HepG2 (cell line): ENCODE measurements at regions not wholly inside any gene's neighbourhood (a gene's known extent, or its start where the extent isn't known, plus 50 kb on each side); places are given as distances from the start of the nearest gene placed in this dataset.

ENCODE experiments used
- CEBPG ChIP-seq: IDR thresholded peaks from 2 replicates; pipeline ENCODE4 v1.6.1; 2016
- MIXL1 ChIP-seq: IDR thresholded peaks from 2 replicates; pipeline ENCODE4 v1.6.1; 2016
- TEAD2 ChIP-seq: sonication (generic); formaldehyde crosslinking; IDR thresholded peaks from 2 replicates; pipeline ENCODE4 v1.9.0; 2021; ENCODE audit warnings: missing genetic modification reagents
- THAP11 ChIP-seq: IDR thresholded peaks from 2 replicates; pipeline ENCODE4 v1.6.1; 2016; ENCODE audit warnings: missing biosample characterization, missing genetic modification reagents
- TMF1 ChIP-seq: sonication (generic); formaldehyde crosslinking; IDR thresholded peaks from 2 replicates; pipeline ENCODE4 v1.8.1; 2022; ENCODE audit warnings: low read depth, missing genetic modification reagents
- TOE1 ChIP-seq: sonication (generic); formaldehyde crosslinking; IDR thresholded peaks from 2 replicates; pipeline ENCODE4 v1.4.0; 2020; ENCODE audit warnings: mild to moderate bottlenecking, missing genetic modification reagents
- ZFYVE20 ChIP-seq: sonication (generic); formaldehyde crosslinking; IDR thresholded peaks from 2 replicates; pipeline ENCODE4 v1.8.0; 2023; ENCODE audit warnings: low read depth, mild to moderate bottlenecking, moderate library complexity, missing genetic modification reagents, borderline replicate concordance
- ZNF207 ChIP-seq: fragments of 450-650 bp; IDR thresholded peaks from 2 replicates; pipeline ENCODE4 v1.6.1; 2016; ENCODE audit warnings: antibody characterized with exemption, borderline replicate concordance
- ZNF263 ChIP-seq: sonication (generic); formaldehyde crosslinking; IDR thresholded peaks from 2 replicates; pipeline ENCODE4 v1.4.0; 2020; ENCODE audit warnings: missing genetic modification reagents
- ZNF644 ChIP-seq: IDR thresholded peaks from 2 replicates; pipeline ENCODE4 v1.6.1; 2016; ENCODE audit warnings: low read depth
- ZNF652 ChIP-seq: IDR thresholded peaks from 2 replicates; pipeline ENCODE4 v1.6.1; 2016; ENCODE audit warnings: low read depth, borderline replicate concordance
- ZNF761 ChIP-seq: sonication (generic); formaldehyde crosslinking; conservative IDR thresholded peaks from 2 replicates; pipeline ENCODE4 v1.4.0; 2020; ENCODE audit warnings: mild to moderate bottlenecking, missing genetic modification reagents
- TF ChIP-seq, protein P1 (sequence below): sonication (generic); formaldehyde crosslinking; IDR thresholded peaks from 2 replicates; pipeline ENCODE4; 2020; ENCODE audit warnings: missing genetic modification reagents, mild to moderate bottlenecking, borderline replicate concordance
- TF ChIP-seq, protein P2 (sequence below): sonication (generic); formaldehyde crosslinking; IDR thresholded peaks from 2 replicates; pipeline ENCODE4 v1.5.0; 2020; ENCODE audit warnings: mild to moderate bottlenecking, missing genetic modification reagents, borderline replicate concordance
- TF ChIP-seq, protein P3 (sequence below): IDR thresholded peaks from 2 replicates; pipeline ENCODE4 v1.6.1; 2016; ENCODE audit warnings: low read depth, borderline replicate concordance
- TF ChIP-seq, protein P4 (sequence below): sonication (generic); IDR thresholded peaks from 2 replicates; pipeline ENCODE4 v1.6.1; 2016; ENCODE audit warnings: low read depth, borderline replicate concordance
- TF ChIP-seq, protein P5 (sequence below): sonication (generic); formaldehyde crosslinking; conservative IDR thresholded peaks from 2 replicates; pipeline ENCODE4 v1.8.0; 2022; ENCODE audit warnings: low read depth, missing genetic modification reagents

DNA sequence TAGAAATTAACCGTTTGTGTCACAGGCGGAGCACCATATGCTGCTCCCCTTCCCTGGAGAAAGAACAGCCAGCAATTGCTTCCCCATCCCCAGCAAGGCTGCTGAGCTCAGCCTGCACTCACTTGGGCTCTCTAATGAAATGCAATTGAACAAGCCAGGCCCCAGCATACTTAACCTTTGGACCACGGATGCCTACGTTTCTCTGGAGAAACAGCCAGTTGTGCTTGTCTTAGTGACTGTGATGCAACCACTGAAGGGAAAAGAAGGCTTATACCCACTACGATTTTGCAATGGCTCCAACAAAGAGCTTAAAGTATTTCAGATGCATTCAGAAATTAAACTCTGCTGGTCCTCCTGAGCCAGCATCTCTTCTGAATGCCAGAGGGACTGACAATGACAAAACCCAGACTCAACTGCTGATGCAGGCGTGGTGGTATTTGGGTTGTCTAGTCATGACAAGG is 51.3 kb upstream of the SESN3 start (continued):
- TF ChIP-seq TMF1 (no peak), MIXL1 (no peak), ZNF652 (CRISPR knock-in tag) (0 out of 2 replicates have a peak, but pooled peaks have one; percentile 18), ZNF207 (no peak), THAP11 (CRISPR knock-in tag) (peak; percentile 35; the same call in 1 of the 2 replicates), TOE1 (no peak), ZNF761 (no peak), CEBPG (peak; percentile 91), ZNF263 (CRISPR knock-in tag) (no peak), ZNF644 (CRISPR knock-in tag) (peak; percentile 88), ZFYVE20 (CRISPR knock-in tag) (no peak), TEAD2 (CRISPR knock-in tag) (no peak)
- TF ChIP-seq, protein P1, sequence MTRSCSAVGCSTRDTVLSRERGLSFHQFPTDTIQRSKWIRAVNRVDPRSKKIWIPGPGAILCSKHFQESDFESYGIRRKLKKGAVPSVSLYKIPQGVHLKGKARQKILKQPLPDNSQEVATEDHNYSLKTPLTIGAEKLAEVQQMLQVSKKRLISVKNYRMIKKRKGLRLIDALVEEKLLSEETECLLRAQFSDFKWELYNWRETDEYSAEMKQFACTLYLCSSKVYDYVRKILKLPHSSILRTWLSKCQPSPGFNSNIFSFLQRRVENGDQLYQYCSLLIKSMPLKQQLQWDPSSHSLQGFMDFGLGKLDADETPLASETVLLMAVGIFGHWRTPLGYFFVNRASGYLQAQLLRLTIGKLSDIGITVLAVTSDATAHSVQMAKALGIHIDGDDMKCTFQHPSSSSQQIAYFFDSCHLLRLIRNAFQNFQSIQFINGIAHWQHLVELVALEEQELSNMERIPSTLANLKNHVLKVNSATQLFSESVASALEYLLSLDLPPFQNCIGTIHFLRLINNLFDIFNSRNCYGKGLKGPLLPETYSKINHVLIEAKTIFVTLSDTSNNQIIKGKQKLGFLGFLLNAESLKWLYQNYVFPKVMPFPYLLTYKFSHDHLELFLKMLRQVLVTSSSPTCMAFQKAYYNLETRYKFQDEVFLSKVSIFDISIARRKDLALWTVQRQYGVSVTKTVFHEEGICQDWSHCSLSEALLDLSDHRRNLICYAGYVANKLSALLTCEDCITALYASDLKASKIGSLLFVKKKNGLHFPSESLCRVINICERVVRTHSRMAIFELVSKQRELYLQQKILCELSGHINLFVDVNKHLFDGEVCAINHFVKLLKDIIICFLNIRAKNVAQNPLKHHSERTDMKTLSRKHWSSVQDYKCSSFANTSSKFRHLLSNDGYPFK, result no peak
- TF ChIP-seq, protein P2, sequence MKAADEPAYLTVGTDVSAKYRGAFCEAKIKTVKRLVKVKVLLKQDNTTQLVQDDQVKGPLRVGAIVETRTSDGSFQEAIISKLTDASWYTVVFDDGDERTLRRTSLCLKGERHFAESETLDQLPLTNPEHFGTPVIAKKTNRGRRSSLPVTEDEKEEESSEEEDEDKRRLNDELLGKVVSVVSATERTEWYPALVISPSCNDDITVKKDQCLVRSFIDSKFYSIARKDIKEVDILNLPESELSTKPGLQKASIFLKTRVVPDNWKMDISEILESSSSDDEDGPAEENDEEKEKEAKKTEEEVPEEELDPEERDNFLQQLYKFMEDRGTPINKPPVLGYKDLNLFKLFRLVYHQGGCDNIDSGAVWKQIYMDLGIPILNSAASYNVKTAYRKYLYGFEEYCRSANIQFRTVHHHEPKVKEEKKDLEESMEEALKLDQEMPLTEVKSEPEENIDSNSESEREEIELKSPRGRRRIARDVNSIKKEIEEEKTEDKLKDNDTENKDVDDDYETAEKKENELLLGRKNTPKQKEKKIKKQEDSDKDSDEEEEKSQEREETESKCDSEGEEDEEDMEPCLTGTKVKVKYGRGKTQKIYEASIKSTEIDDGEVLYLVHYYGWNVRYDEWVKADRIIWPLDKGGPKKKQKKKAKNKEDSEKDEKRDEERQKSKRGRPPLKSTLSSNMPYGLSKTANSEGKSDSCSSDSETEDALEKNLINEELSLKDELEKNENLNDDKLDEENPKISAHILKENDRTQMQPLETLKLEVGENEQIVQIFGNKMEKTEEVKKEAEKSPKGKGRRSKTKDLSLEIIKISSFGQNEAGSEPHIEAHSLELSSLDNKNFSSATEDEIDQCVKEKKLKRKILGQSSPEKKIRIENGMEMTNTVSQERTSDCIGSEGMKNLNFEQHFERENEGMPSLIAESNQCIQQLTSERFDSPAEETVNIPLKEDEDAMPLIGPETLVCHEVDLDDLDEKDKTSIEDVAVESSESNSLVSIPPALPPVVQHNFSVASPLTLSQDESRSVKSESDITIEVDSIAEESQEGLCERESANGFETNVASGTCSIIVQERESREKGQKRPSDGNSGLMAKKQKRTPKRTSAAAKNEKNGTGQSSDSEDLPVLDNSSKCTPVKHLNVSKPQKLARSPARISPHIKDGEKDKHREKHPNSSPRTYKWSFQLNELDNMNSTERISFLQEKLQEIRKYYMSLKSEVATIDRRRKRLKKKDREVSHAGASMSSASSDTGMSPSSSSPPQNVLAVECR (CRISPR knock-in tag), result no peak
- TF ChIP-seq, protein P3, sequence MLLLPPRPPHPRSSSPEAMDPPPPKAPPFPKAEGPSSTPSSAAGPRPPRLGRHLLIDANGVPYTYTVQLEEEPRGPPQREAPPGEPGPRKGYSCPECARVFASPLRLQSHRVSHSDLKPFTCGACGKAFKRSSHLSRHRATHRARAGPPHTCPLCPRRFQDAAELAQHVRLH, result no peak
- TF ChIP-seq, protein P4, sequence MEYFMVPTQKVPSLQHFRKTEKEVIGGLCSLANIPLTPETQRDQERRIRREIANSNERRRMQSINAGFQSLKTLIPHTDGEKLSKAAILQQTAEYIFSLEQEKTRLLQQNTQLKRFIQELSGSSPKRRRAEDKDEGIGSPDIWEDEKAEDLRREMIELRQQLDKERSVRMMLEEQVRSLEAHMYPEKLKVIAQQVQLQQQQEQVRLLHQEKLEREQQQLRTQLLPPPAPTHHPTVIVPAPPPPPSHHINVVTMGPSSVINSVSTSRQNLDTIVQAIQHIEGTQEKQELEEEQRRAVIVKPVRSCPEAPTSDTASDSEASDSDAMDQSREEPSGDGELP, result no peak
- TF ChIP-seq, protein P5, sequence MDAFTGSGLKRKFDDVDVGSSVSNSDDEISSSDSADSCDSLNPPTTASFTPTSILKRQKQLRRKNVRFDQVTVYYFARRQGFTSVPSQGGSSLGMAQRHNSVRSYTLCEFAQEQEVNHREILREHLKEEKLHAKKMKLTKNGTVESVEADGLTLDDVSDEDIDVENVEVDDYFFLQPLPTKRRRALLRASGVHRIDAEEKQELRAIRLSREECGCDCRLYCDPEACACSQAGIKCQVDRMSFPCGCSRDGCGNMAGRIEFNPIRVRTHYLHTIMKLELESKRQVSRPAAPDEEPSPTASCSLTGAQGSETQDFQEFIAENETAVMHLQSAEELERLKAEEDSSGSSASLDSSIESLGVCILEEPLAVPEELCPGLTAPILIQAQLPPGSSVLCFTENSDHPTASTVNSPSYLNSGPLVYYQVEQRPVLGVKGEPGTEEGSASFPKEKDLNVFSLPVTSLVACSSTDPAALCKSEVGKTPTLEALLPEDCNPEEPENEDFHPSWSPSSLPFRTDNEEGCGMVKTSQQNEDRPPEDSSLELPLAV, result no peak
